ENCODE measurements at regions not wholly inside any gene's neighbourhood (a gene's known extent, or its start where the extent isn't known, plus 50 kb on each side); places are given as distances from the start of the nearest gene placed in this dataset.

DNA sequence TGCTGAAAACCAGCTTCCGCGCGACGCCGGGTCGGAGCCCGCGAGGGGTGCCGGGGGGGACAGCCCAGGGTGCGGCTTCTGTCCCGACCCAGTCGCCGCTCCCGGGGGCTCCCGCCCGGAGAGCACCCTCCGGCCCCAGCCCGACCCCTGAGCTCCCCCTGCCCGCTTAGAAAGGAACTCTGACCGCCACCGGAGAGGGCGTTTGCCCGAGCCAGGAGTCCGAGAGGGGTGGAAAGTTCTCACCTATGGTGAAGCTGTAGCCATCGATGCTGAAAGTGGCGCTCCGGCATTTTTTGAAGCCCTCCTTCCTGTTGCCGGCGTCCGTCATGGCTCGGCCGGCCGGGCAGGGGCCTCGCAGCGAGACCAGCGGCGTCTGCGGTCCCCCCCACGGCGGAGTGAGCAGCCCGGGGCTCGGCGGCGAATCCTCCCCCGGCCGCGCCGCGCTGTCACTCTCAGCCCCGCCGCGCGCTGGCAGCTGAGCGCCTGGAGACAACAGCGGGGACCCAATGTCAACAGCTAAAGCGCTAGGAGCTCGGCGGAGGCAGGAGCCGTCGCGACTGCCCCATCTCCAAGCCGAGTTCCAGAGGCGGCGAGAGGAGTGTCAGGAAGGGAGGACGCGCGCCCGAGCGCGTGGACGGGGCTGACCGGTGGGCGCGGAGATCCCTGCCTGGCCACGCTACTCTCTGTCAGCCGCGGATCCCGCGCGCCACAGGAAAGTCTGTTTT, 191.6 kb downstream of the LSM5 start:
- TF ChIP-seq, protein P1, sequence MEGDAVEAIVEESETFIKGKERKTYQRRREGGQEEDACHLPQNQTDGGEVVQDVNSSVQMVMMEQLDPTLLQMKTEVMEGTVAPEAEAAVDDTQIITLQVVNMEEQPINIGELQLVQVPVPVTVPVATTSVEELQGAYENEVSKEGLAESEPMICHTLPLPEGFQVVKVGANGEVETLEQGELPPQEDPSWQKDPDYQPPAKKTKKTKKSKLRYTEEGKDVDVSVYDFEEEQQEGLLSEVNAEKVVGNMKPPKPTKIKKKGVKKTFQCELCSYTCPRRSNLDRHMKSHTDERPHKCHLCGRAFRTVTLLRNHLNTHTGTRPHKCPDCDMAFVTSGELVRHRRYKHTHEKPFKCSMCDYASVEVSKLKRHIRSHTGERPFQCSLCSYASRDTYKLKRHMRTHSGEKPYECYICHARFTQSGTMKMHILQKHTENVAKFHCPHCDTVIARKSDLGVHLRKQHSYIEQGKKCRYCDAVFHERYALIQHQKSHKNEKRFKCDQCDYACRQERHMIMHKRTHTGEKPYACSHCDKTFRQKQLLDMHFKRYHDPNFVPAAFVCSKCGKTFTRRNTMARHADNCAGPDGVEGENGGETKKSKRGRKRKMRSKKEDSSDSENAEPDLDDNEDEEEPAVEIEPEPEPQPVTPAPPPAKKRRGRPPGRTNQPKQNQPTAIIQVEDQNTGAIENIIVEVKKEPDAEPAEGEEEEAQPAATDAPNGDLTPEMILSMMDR (IDR thresholded peaks at IDR 0.05): no peak
- TF ChIP-seq POLR2AphosphoS5 (IDR thresholded peaks at IDR 0.05; ENCODE audit: insufficient read depth in 1 of 2, low read depth in 1 of 2): no peak
- TF ChIP-seq POLR2A (IDR thresholded peaks at IDR 0.05): no peak

All from vagina (tissue), 2 donors.